Kidney glomerular epithelial cell (primary cell): ENCODE measurements at regions not wholly inside any gene's neighbourhood (a gene's known extent, or its start where the extent isn't known, plus 50 kb on each side); places are given as distances from the start of the nearest gene placed in this dataset.
"Not testable (repeated sequence)": the region's sequence is repeated elsewhere in the genome, so short reads cannot be mapped to it uniquely, and the experiment has no call there.

Experiments
- DNase-seq: peaks from one replicate; lab custom pipeline; 2025; lab: John Stamatoyannopoulos, UW

- not testable (repeated sequence) for DNase-seq
Measured at GRCh38 chr9:42434844-42435714, 251.6 kb downstream of the SPATA31A6 start.

GRCh38 chr9:42435715-42436342 is 252.4 kb downstream of the SPATA31A6 start:
- not testable (repeated sequence) for DNase-seq

GRCh38 chr9:42437057-42437759 is 253.7 kb downstream of the SPATA31A6 start:
- DNase-seq: not testable (repeated sequence)

GRCh38 chr9:42442680-42443079 is 259.2 kb downstream of the SPATA31A6 start:
- not testable (repeated sequence) for DNase-seq

GRCh38 chr9:42443414-42443813 is 260.0 kb downstream of the SPATA31A6 start:
- not testable (repeated sequence) for DNase-seq

GRCh38 chr9:42461436-42461835 is 278.0 kb downstream of the SPATA31A6 start:
- DNase-seq: not testable (repeated sequence)

- not testable (repeated sequence) for DNase-seq
Measured at GRCh38 chr9:42461863-42462262, 278.4 kb downstream of the SPATA31A6 start.

- not testable (repeated sequence) for DNase-seq
Measured at GRCh38 chr9:42463981-42464380, 280.5 kb downstream of the SPATA31A6 start.

- DNase-seq: peak; percentile 0
Measured at GRCh38 chr9:42470577-42470976, 287.1 kb downstream of the SPATA31A6 start.

GRCh38 chr9:42490989-42491388 is 307.5 kb downstream of the SPATA31A6 start:
- not testable (repeated sequence) for DNase-seq

- not testable (repeated sequence) for DNase-seq
Measured at GRCh38 chr9:42502620-42503264, 319.3 kb downstream of the SPATA31A6 start.

- DNase-seq: not testable (repeated sequence)
Measured at GRCh38 chr9:42508111-42508510, 324.7 kb downstream of the SPATA31A6 start.

- DNase-seq: not testable (repeated sequence)
Measured at GRCh38 chr9:42513535-42513934, 330.1 kb downstream of the SPATA31A6 start.

GRCh38 chr9:42534325-42534983 is 351.0 kb downstream of the SPATA31A6 start:
- DNase-seq: not testable (repeated sequence)

- not testable (repeated sequence) for DNase-seq
Measured at GRCh38 chr9:42534984-42535325, 351.5 kb downstream of the SPATA31A6 start.

- not testable (repeated sequence) for DNase-seq
Measured at GRCh38 chr9:42550789-42551357, 367.4 kb downstream of the SPATA31A6 start.

- not testable (repeated sequence) for DNase-seq
Measured at GRCh38 chr9:42568530-42568929, 385.1 kb downstream of the SPATA31A6 start.

GRCh38 chr9:42568942-42569556 is 385.6 kb downstream of the SPATA31A6 start:
- DNase-seq: not testable (repeated sequence)

GRCh38 chr9:42577851-42578250 is 394.4 kb downstream of the SPATA31A6 start:
- DNase-seq: not testable (repeated sequence)
